ENCODE measurements at regions not wholly inside any gene's neighbourhood (a gene's known extent, or its start where the extent isn't known, plus 50 kb on each side); places are given as distances from the start of the nearest gene placed in this dataset. TPM values are rescaled to one million over a fixed set of nuclear protein-coding genes. Genes with fewer than 3 reads are reported as not detected.

GRCh38 chr5:168234133-168234532 is 57.3 kb upstream of the WWC1 start:
- intact Hi-C loops (cut with micrococcal nuclease; ENCODE audit: unreplicated experiment): no loop called here
- Histone ChIP-seq H4K20me1 (ENCODE audit: insufficient read depth, low read length) (no peaks in the 10 kb centered on the region), H3K4me3 (ENCODE audit: low read depth, low read length, poor library complexity, severe bottlenecking) (no peak overlapping the region), H3K79me2 (ENCODE audit: insufficient read depth, low read depth, low read length) (no peaks in the 10 kb centered on the region), H3K36me3 (ENCODE audit: insufficient read depth, low read length) (no peaks in the 10 kb centered on the region), H3K9me2 (ENCODE audit: insufficient read depth, low read length) (no peaks in the 10 kb centered on the region), H3K4me1 (ENCODE audit: insufficient read depth, low read length, poor library complexity, severe bottlenecking) (no peaks in the 10 kb centered on the region), H3K27ac (ENCODE audit: low read depth, low read length, poor library complexity, severe bottlenecking) (no peak overlapping the region), H3K9me3 (ENCODE audit: low read length) (no peaks in the 10 kb centered on the region), H3K4me2 (ENCODE audit: low read length) (no peak overlapping the region), H2AFZ (ENCODE audit: low read length) (no peak overlapping the region)
- no peak for DNase-seq (ENCODE audit: low spot score)
- ChIA-PET POLR2A (no interaction called here), CTCF (ENCODE audit: unreplicated experiment) (no interaction called here)
- BruUV-seq (replicated peaks): no TSS peak
- TF ChIP-seq EZH2phosphoT487 (IDR thresholded peaks at IDR 0.05; ENCODE audit: borderline replicate concordance, low read depth, low read length): no peak
- TF ChIP-seq CTCF (conservative IDR thresholded peaks at IDR 0.05; ENCODE audit: low read length): no peak

- Histone ChIP-seq H3K4me2 (ENCODE audit: low read length) (no peak overlapping the region), H3K9me2 (ENCODE audit: insufficient read depth, low read length) (no peaks in the 10 kb centered on the region), H2AFZ (ENCODE audit: low read length) (no peak overlapping the region), H3K36me3 (ENCODE audit: insufficient read depth, low read length) (no peaks in the 10 kb centered on the region), H4K20me1 (ENCODE audit: insufficient read depth, low read length) (no peaks in the 10 kb centered on the region), H3K9me3 (ENCODE audit: low read length) (no peaks in the 10 kb centered on the region), H3K4me1 (ENCODE audit: insufficient read depth, low read length, poor library complexity, severe bottlenecking) (no peaks in the 10 kb centered on the region), H3K27ac (ENCODE audit: low read depth, low read length, poor library complexity, severe bottlenecking) (no peak overlapping the region), H3K4me3 (ENCODE audit: low read depth, low read length, poor library complexity, severe bottlenecking) (no peak overlapping the region), H3K79me2 (ENCODE audit: insufficient read depth, low read depth, low read length) (no peaks in the 10 kb centered on the region)
- TF ChIP-seq CTCF (conservative IDR thresholded peaks at IDR 0.05; ENCODE audit: low read length) (no peak), EZH2phosphoT487 (IDR thresholded peaks at IDR 0.05; ENCODE audit: borderline replicate concordance, low read depth, low read length) (no peak)
- intact Hi-C loops (cut with micrococcal nuclease; ENCODE audit: unreplicated experiment): no loop called here
- no TSS peak for BruUV-seq (replicated peaks)
- DNase-seq (ENCODE audit: low spot score): no peak
- POLR2A ChIA-PET: no interaction called here
- CTCF ChIA-PET (ENCODE audit: unreplicated experiment): no interaction called here
Observed at GRCh38 chr5:168238463-168238862, 53.0 kb upstream of the WWC1 start.

GRCh38 chr5:168239325-168239724 is 52.1 kb upstream of the WWC1 start:
- no peak overlapping the region for H3K27ac ChIP-seq (ENCODE audit: low read depth, low read length, poor library complexity, severe bottlenecking)

More at GRCh38 chr5:168239325-168239724, 52.1 kb upstream of the WWC1 start:
- Histone ChIP-seq H3K9me3 (ENCODE audit: low read length) (no peaks in the 10 kb centered on the region), H4K20me1 (ENCODE audit: insufficient read depth, low read length) (no peaks in the 10 kb centered on the region), H2AFZ (ENCODE audit: low read length) (no peak overlapping the region), H3K9me2 (ENCODE audit: insufficient read depth, low read length) (no peaks in the 10 kb centered on the region), H3K36me3 (ENCODE audit: insufficient read depth, low read length) (no peaks in the 10 kb centered on the region), H3K4me2 (ENCODE audit: low read length) (no peak overlapping the region), H3K4me1 (ENCODE audit: insufficient read depth, low read length, poor library complexity, severe bottlenecking) (no peaks in the 10 kb centered on the region), H3K79me2 (ENCODE audit: insufficient read depth, low read depth, low read length) (no peaks in the 10 kb centered on the region), H3K4me3 (ENCODE audit: low read depth, low read length, poor library complexity, severe bottlenecking) (no peak overlapping the region)
- intact Hi-C loops (cut with micrococcal nuclease; ENCODE audit: unreplicated experiment): no loop called here
- TF ChIP-seq CTCF (conservative IDR thresholded peaks at IDR 0.05; ENCODE audit: low read length) (no peak), EZH2phosphoT487 (IDR thresholded peaks at IDR 0.05; ENCODE audit: borderline replicate concordance, low read depth, low read length) (no peak)
- BruUV-seq (replicated peaks): no TSS peak
- POLR2A ChIA-PET: no interaction called here
- CTCF ChIA-PET (ENCODE audit: unreplicated experiment): no interaction called here
- DNase-seq (ENCODE audit: low spot score): no peak

Small RNA genes lying in the stretch of these regions (small RNA-seq; reads per million reads assigned to genes)
- gene AC026403.1 (not detected), gene RF00561 (not detected), gene RN7SKP60 (not detected), gene RNU6-168P (not detected), gene RNU6-209P (not detected)
